DMS53 treated with DMSO at 0.1 percent for 48 hours (cell line): ENCODE measurements at regions not wholly inside any gene's neighbourhood (a gene's known extent, or its start where the extent isn't known, plus 50 kb on each side); places are given as distances from the start of the nearest gene placed in this dataset.

Experiments
- DNase-seq: peaks from one replicate; lab custom pipeline; 2025; ENCODE audit not compliant: unreplicated experiment; lab: John Stamatoyannopoulos, UW

GRCh38 chr10:2128991-2129390 lies 391.7 kb upstream of the ADARB2 start:
- no peak for DNase-seq

GRCh38 chr10:2124135-2124534 lies 386.8 kb upstream of the ADARB2 start:
- DNase-seq = no peak

- no peak for DNase-seq
These were observed 385.3 kb upstream of the ADARB2 start for GRCh38 chr10:2122431-2123124.

- DNase-seq = no peak
These were observed 384.6 kb upstream of the ADARB2 start for GRCh38 chr10:2121929-2122328.

GRCh38 chr10:2121315-2121714 lies 384.0 kb upstream of the ADARB2 start:
- no peak for DNase-seq

- DNase-seq = no peak
These were observed 383.4 kb upstream of the ADARB2 start for GRCh38 chr10:2120746-2121145.

- DNase-seq = no peak
These were observed 382.0 kb upstream of the ADARB2 start for GRCh38 chr10:2119316-2119715.

- DNase-seq = no peak
These were observed 380.9 kb upstream of the ADARB2 start for GRCh38 chr10:2118201-2118600.

- DNase-seq = no peak
These were observed 380.3 kb upstream of the ADARB2 start for GRCh38 chr10:2117641-2118040.

- DNase-seq = no peak
These were observed 374.6 kb upstream of the ADARB2 start for GRCh38 chr10:2111965-2112364.

GRCh38 chr10:2108496-2108895 lies 371.2 kb upstream of the ADARB2 start:
- DNase-seq = no peak

GRCh38 chr10:2106641-2107040 lies 369.3 kb upstream of the ADARB2 start:
- DNase-seq = no peak

GRCh38 chr10:2099321-2099720 lies 362.0 kb upstream of the ADARB2 start:
- DNase-seq = no peak

- DNase-seq = no peak
These were observed 360.6 kb upstream of the ADARB2 start for GRCh38 chr10:2097937-2098336.

- DNase-seq = no peak
These were observed 356.8 kb upstream of the ADARB2 start for GRCh38 chr10:2094171-2094570.

GRCh38 chr10:2083591-2083990 lies 346.3 kb upstream of the ADARB2 start:
- DNase-seq = no peak

- no peak for DNase-seq
These were observed 344.2 kb upstream of the ADARB2 start for GRCh38 chr10:2081501-2081900.

GRCh38 chr10:2079603-2080078 lies 342.3 kb upstream of the ADARB2 start:
- DNase-seq = no peak

GRCh38 chr10:2077231-2077630 lies 339.9 kb upstream of the ADARB2 start:
- DNase-seq = no peak

- no peak for DNase-seq
These were observed 339.2 kb upstream of the ADARB2 start for GRCh38 chr10:2076528-2076927.

- no peak for DNase-seq
These were observed 329.7 kb upstream of the ADARB2 start for GRCh38 chr10:2067015-2067414.

GRCh38 chr10:2054728-2055127 lies 317.4 kb upstream of the ADARB2 start:
- DNase-seq = no peak

GRCh38 chr10:2053805-2054204 lies 316.5 kb upstream of the ADARB2 start:
- DNase-seq = no peak
